ENCODE measurements at regions not wholly inside any gene's neighbourhood (a gene's known extent, or its start where the extent isn't known, plus 50 kb on each side); places are given as distances from the start of the nearest gene placed in this dataset.

DNA sequence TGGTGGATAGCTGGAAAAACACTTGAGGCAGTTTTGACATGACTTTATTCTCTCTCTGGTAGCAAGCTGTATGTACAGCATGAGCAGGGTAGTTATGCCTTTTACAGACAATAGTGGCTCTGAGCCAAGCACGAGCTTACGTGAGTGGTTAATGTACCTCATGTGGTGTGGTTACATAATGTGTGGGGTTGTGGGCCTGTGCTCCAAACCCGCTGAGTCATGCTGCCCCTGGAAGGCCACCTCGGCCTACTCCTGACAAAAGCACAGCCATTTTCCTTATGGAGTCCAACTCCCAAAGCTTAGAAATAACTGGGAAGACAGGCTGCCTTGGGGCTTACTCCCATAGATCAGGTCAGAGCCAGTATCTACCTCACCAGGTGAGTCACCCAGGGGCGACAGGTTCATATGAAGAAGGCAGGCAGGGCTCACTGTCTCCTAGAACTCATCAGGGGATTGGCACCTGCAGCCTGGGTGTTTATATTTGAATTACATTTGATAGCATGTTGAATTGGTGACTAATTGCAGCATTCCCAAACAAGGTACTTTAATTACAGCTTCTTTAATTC lies 404.5 kb downstream of the ADRA2A start:
- no peaks in the 10 kb centered on the region for H3K4me1 ChIP-seq
- no peaks in the 10 kb centered on the region for H3K36me3 ChIP-seq
- TF ChIP-seq, protein P1, sequence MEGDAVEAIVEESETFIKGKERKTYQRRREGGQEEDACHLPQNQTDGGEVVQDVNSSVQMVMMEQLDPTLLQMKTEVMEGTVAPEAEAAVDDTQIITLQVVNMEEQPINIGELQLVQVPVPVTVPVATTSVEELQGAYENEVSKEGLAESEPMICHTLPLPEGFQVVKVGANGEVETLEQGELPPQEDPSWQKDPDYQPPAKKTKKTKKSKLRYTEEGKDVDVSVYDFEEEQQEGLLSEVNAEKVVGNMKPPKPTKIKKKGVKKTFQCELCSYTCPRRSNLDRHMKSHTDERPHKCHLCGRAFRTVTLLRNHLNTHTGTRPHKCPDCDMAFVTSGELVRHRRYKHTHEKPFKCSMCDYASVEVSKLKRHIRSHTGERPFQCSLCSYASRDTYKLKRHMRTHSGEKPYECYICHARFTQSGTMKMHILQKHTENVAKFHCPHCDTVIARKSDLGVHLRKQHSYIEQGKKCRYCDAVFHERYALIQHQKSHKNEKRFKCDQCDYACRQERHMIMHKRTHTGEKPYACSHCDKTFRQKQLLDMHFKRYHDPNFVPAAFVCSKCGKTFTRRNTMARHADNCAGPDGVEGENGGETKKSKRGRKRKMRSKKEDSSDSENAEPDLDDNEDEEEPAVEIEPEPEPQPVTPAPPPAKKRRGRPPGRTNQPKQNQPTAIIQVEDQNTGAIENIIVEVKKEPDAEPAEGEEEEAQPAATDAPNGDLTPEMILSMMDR (IDR thresholded peaks at IDR 0.05 in 8 of 11, conservative IDR thresholded peaks at IDR 0.05 in 3 of 11), result no peak
- TF ChIP-seq POLR2AphosphoS5 (IDR thresholded peaks at IDR 0.05) (no peak), POLR2A (IDR thresholded peaks at IDR 0.05) (no peak)
- H3K27me3 ChIP-seq (replicated peaks in 1 of 7), result no peaks in the 10 kb centered on the region
- no peak overlapping the region for H3K4me3 ChIP-seq
- WGBS, 5 donors, result 74 to 89% (median 80%) methylated on average over 3 to 5 of the region's 5 CpGs
- intact Hi-C loops (cut with DNase I; ENCODE audit: low total_unique reads), result no loop called here
- DNase-seq, result no peak
- H3K27ac ChIP-seq, result no peak overlapping the region
- H3K9me3 ChIP-seq, result no peaks in the 10 kb centered on the region

DNA sequence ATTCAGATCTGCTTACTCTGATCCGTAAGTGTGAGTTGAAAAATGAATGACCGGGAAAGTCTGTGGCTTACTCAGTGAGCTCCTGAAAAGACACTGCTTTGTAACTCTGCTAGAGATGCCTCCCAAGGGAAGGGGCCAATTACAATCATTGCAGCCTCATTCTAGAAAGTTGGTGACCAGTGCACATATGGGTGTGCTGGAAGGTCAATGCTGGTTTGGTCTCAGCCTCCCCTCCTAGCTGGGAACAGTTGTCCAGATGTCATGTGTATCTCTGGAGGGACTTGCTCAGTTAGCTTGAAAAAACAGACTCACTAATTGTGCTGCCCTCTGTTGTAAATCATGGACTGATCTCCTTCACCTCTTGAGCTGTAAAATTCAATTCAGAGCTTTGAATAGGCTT lies 405.0 kb downstream of the ADRA2A start:
- WGBS, 5 donors, result 91 to 98% (median 95%) methylated on average over 2 of the region's 2 CpGs
- H3K4me1 ChIP-seq, result no peaks in the 10 kb centered on the region
- TF ChIP-seq POLR2A (IDR thresholded peaks at IDR 0.05), result no peak
- TF ChIP-seq POLR2AphosphoS5 (IDR thresholded peaks at IDR 0.05), result no peak
- TF ChIP-seq, protein P1 (IDR thresholded peaks at IDR 0.05 in 8 of 11, conservative IDR thresholded peaks at IDR 0.05 in 3 of 11), result no peak

DNA sequence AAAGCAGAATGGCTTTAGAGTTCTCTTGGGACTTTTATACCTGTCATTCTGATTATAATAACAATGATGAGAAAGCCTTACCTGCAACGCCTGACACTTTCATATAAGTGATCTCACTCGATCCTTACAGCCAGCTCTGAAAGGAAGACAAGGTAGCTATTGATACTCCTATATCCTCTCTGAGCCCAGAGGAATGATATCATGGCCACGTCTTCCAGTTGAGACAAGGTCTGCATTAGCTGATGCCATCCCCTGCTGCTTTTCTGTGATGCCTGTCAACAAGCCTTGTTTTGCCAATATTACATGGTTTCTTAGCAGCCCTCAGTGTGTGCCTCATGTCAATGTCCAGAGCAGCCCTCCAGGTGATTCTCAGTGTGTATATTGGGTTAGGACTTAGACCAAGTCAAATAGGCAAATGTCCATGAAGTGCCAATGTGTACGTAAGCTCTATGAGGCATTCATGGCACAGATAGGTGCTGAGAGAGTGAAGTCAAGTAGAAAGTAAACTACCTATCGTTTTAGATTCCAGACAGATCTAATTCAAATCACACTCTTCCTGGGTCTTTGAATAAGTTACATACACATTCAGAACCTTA lies 405.9 kb downstream of the ADRA2A start:
- Histone ChIP-seq H3K4me1 (no peaks in the 10 kb centered on the region), H3K27me3 (replicated peaks in 1 of 7) (no peaks in the 10 kb centered on the region), H3K27ac (no peak overlapping the region), H3K9me3 (peaks cover 0 to 8% (median 3%) of the 10 kb centered on the region in 8 donors), H3K4me3 (no peak overlapping the region), H3K36me3 (no peaks in the 10 kb centered on the region)
- intact Hi-C loops (cut with DNase I; ENCODE audit: low total_unique reads), result no loop called here
- TF ChIP-seq POLR2AphosphoS5 (IDR thresholded peaks at IDR 0.05), result no peak
- no peak for TF ChIP-seq POLR2A (IDR thresholded peaks at IDR 0.05)
- TF ChIP-seq, protein P1 (IDR thresholded peaks at IDR 0.05 in 8 of 11, conservative IDR thresholded peaks at IDR 0.05 in 3 of 11), result no peak
- WGBS, 5 donors, result 76 to 87% (median 83%) methylated on average over 5 of the region's 5 CpGs
- no peak for DNase-seq

More for the DNA sequence above, 405.0 kb downstream of the ADRA2A start:
- H3K27ac ChIP-seq, result no peak overlapping the region
- peaks cover 0 to 2% (median 0%) of the 10 kb centered on the region in 8 donors for H3K9me3 ChIP-seq
- no peaks in the 10 kb centered on the region for H3K27me3 ChIP-seq (replicated peaks in 1 of 7)
- DNase-seq, result no peak
- intact Hi-C loops (cut with DNase I; ENCODE audit: low total_unique reads), result no loop called here
- H3K36me3 ChIP-seq, result no peaks in the 10 kb centered on the region
- H3K4me3 ChIP-seq, result no peak overlapping the region

DNA sequence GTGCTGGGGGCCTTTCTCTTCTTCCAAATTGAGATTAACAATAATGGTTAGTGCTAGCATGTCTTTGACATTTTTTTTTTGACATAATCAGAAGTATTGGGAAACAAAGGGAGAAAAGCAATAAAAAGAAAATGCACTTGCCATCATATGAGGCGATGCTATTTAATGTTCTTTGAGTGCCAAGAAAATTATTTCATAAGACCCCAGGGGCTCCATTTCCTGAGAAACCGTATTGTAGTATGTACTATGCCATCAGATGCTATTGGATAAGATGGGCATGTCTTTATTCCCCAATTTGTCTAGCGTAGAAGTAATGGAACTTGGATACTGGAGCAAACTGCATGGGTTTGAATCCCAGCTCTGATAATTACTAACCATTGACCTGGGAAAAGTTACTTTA lies 408.9 kb downstream of the ADRA2A start:
- TF ChIP-seq POLR2A (IDR thresholded peaks at IDR 0.05) (no peak), POLR2AphosphoS5 (IDR thresholded peaks at IDR 0.05) (no peak)
- TF ChIP-seq, protein P1 (IDR thresholded peaks at IDR 0.05 in 8 of 11, conservative IDR thresholded peaks at IDR 0.05 in 3 of 11), result no peak
- Histone ChIP-seq H3K27ac (no peak overlapping the region), H3K9me3 (peaks cover 3 to 39% (median 33%) of the 10 kb centered on the region in 8 donors), H3K27me3 (replicated peaks in 1 of 7) (no peaks in the 10 kb centered on the region), H3K4me1 (no peaks in the 10 kb centered on the region), H3K4me3 (no peak overlapping the region), H3K36me3 (no peaks in the 10 kb centered on the region)
- intact Hi-C loops (cut with DNase I; ENCODE audit: low total_unique reads), result no loop called here
- DNase-seq, result no peak
- 77 to 82% (median 79%) methylated on average over 3 of the region's 3 CpGs for WGBS, 5 donors

Data from spleen (tissue), 11 donors.